NCI-H1105 (cell line): ENCODE measurements at regions not wholly inside any gene's neighbourhood (a gene's known extent, or its start where the extent isn't known, plus 50 kb on each side); places are given as distances from the start of the nearest gene placed in this dataset.
"Not testable (repeated sequence)": the region's sequence is repeated elsewhere in the genome, so short reads cannot be mapped to it uniquely, and the experiment has no call there.

ENCODE experiments used
- DNase-seq: peaks from one replicate; lab custom pipeline; 2025; lab: John Stamatoyannopoulos, UW

DNA sequence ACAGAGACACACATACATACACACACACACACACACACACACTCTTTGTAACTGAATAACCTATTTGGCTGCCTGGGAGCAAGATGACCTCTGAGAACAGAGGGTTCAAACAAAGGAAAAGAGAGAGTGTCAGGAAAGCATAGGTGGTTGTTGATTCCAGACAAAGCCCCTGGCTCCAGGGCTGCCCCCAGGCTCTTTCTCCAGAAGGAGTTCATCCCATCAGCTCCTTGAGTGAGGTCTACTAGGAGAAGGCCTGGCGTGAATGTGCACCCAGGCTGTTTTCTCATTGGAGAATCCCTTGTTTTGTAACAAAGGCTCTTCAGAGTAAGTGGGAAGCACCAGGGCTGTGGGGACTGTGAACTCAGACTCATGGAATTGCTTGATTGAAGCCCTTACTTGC, 151.9 kb downstream of the EMP1 start:
- no peak for DNase-seq

DNA sequence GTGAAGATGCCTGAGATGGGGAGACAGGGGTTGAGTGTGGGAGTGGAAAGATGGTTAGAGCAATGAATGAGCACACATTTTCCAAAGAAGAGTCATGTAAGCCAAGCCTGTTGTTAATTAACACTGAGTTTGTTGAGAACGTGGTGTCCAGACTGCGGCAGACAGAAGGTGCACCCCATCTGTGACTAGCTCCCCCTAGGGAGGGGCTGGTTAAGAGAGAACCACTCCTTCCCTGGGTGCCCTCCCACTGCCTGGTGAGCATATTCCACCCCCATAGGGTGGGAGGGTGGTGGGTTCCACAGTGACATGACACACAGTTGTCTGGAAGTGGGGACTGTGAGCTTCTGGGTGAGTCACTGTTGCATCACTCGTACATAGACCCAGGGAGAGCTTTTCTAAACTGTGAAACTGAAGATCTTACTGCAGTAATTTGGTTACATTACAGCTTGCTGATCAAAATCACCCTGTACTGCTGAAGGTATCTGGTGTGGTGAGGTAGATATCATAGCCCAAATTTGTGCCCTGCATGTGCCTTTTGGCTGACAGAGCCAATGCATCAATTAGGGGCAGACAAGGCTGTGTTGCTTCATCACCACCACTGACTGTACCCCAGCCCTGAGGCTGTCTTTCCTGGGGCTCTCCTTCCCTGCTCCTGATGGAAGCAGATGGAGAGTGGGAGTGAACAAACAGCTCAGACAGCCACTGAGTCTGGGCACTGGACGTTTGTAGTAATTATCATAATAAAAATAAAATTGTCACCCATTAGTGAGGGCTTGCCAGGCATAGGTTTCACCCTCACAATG, 150.9 kb downstream of the EMP1 start:
- DNase-seq = no peak

DNA sequence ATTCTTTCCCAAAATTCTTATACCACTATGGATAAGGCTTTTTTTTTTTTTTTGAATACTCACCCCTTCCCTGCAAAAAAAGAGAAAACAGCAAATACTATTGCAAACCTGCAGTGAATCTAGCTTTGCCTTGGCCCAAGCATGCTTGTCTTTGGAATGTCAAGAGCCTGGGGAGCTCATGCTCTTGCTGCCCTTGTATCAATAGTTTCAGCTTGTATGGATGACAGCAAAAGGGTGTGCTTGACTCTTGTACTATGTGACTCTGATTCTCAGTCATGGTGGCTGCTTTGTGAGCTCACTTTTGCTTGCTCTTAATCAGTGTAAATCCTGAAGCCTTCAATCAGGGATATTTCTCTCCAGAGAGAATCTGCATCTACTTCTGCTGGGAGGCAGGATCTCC, 149.2 kb downstream of the EMP1 start:
- no peak for DNase-seq

DNA sequence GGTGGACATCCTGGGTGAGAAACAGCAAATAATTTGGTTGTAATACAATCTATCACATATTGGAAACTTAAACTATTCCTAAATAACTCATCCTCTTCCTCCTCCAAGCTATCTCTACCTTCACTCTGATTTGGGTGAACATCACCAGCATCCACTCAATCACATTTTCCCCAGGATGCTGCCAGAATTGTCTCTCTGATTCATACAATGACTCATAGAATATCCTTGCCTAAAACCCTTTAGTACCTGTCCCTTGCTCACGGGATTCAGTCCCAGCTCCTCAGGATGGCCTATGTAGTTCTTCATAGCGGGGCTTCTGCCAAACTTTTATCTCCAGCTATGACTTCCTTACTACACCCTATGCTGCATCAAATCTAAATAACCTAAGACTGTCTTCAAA, 146.8 kb downstream of the EMP1 start:
- DNase-seq = no peak

DNA sequence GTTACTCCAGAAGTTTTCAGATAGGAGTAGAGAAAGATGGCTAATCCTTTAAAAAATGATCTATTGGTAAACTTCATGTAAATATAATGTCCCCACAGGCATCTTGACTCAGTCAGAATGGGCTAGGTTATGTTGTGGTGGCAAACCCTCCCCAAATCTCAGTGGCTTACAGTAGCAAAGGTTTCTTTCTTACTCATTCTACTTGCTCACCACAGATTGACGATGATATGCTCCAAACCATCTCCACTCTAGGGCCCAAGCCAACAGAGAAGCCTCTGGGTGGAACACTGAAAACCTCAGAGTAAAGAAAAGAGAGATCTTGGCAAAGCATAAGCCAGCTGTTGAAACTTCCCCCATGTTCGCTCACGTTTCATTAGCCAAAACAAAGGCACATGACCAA, 146.4 kb downstream of the EMP1 start:
- DNase-seq = no peak

DNA sequence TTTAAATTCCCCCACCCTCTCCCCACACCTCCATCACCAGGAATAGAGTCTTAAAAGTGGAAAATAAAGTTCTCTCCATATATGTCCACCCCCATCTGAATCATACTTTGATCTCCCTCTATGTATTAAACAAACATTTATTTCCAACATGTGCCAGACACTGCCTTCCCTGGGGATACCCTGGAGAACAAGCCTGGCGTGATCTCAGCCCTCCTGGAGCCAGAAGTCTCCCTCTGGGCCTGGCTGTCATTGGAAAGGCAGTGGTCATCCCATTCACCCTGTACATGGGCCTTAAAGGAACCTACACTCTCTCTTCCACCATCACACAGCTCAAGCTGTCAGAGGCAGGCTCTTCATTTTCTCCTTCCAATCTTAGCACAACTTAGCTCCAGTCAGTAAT, 143.6 kb downstream of the EMP1 start:
- no peak for DNase-seq

DNA sequence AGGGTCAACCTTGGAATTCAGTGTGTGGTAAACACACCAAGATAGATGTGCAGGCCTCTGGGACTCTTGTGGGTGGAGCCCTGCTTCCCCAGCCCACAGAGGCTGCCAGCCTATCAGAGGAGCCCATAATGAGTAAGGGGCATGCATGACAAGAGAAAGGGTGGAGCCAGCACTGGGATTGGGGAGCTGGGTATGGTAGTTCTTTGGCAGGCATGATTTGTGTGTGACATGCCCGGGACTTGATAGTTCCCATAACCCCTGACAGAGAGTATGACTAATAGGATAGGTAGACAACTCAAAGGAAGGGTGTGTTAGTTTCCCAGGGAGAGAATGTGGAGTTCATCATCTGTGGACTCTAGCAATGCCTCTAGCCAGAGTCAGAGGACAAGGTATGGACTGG, 143.0 kb downstream of the EMP1 start:
- DNase-seq = no peak

DNA sequence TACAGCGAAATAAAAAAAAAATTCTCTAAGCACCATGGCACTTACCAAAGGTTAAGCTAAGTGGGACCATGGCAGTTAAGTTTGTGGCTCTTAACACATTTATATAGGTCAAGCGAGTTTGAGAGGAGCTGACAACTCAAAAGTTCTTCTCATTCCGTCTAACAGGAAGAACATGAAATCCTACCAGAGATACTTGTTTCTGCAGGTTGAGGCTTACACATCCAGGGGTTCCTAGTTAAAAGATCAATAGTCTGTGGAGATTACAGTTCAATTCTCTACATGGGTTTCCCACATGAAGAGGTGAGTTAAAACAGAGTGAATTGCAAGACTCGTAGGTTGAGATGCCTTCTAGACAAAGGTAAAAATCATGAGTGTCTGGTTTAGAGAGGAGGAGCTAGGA, 142.6 kb downstream of the EMP1 start:
- DNase-seq = no peak

DNA sequence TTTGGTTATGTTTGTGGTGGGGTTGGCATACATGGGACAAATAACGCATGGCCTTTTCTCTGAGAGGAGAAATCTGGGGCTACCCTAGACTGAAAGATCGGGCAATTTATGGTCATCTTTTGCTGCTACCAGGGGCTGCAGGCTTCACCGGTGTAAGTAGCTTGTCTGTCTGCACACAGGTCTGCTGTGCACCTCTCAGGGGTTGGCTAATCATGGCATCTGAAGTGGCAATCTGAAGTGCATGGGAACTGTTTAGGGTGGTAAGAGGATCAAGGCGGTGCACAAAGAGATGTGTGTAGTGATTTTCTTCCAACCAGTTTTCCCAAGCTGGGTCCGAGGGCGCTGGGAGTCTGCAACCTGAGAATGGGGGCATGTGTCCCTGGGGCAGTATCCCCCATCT, 141.3 kb downstream of the EMP1 start:
- DNase-seq = no peak

DNA sequence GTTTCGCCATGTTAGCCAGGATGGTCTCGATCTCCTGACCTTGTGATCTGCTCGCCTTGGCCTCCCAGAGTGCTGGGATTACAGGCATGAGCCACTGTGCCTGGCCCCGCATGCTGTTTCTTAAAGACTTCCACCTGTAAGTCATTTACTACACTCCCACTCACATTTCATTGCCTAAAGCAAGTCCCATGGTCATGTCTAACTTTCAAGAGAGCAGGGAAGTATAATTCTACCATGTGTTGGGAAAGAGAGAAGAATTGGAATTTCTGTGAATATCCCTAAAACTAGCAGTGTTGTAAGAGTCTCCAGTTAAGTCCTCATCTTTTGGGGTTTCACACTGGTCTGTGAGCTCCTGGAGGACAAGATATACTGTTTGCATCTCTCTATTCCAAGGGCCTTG, 139.7 kb downstream of the EMP1 start:
- DNase-seq = no peak

DNA sequence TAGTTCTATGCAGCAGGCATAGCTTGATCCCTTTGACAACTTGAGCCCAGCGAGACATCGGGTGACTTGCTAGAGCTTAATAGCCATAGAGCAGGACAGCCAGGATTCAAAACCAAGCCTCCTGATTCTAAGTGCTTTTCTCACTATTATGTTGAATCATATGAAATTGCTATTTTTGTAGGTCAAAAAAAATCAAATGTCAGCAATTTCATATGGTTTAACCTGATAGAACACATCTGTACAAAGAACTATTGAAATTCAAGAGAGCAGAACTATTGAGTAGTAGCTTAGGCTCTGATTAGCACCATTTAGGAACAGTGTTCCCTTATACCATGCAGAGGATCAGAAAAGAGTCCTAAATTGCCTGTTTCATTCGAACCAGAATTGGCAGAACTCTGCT, 132.0 kb downstream of the EMP1 start:
- no peak for DNase-seq

DNA sequence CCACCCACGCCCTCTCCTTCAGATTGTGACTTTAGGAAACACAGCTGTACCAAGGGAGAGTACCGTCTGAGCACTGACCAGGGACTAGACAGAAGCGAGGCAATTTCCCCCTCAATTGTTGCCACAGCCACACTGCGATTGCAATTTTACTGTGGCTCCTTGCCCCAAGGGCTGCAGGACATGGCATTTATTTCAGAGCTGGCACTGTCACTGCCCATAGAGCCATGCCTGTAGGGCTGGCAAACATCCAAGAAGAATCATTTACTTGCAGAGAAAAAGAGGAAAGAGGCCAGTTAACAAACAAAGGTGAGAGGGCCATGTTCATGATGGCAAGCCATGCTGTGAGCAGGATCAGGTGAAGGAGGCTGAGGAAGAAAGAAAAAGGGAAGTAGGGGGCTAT, 129.6 kb downstream of the EMP1 start:
- peak; percentile 50 for DNase-seq

DNA sequence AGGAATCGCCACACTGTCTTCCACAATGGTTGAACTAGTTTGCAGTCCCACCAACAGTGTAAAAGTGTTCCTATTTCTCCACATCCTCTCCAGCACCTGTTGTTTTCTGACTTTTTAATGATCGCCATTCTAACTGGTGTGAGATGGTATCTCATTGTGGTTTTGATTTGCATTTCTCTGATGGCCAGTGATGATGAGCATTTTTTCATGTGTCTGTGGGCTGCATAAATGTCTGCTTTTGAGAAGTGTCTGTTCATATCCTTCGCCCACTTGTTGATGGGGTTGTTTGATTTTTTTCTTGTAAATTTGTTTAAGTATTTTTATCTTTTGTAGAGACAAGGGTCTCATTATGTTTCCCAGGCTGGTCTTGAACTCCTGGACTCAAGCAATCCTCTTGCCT, 128.5 kb downstream of the EMP1 start:
- DNase-seq = not testable (repeated sequence)

DNA sequence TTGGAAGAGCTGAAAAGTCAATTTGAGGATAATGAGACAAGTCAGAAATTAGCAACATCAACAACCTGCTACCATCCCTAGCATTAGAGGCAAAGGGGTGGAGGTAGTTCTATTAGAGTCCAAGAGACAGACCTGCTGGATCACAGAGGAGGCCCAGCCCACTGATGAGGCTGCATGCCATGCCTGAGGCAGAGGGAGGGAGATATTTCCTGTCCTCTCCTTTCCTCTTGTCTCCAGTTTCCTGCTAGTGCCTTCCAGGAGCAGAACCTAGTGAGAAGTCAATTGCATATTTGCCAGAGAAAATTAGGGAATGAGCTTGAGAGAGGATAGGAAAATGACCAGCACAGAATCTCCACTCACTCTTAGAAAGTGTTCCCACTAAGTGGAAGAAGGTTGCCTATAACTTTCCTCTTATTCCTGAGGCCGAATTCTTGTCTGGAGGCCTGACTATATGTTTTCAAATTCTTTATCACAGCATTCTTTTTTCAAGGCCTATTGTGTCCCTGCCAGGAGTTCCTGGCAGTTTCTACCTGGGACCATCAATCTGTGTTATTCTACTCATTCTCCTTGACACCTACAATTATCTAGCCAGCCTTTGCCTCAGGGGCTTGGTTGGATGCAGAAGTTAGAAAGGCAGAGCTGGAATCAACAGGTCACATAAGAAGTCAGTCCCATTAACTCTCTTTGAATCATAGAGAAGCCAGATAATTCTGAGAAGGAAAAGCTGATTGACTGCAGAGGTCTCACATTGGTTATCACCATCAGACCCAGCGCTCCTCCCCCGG, 121.9 kb downstream of the EMP1 start:
- no peak for DNase-seq

DNA sequence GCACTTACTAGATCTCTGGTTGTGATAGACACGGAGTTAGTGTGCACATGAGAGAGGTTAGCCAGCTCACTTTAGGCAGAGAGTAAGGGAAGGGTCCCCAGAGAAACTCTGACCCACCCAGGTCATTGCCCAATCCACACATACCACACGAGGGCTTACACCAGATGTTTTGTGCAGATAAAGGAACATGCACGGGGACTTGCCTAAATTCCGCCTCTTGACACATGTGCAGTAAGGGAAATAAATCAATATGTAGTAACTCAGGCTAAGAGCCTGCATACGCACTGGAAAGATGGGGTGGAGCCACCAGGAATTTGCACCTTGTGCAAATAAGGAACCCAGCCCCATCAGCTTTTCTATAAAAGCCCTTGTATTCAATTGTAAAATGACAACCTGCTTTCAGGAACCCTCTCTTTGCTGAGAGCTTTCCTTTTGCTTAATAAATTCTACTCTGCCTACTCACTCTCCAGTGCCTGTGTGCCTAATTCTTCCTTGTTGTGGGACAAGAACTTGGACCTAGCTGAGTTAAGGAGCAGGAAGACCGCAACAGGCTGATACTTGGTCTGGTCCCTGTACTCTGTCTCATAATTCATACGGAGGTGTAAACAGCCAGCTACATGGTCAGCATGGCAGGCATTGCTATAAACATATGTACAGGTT, 120.2 kb downstream of the EMP1 start:
- DNase-seq = no peak

DNA sequence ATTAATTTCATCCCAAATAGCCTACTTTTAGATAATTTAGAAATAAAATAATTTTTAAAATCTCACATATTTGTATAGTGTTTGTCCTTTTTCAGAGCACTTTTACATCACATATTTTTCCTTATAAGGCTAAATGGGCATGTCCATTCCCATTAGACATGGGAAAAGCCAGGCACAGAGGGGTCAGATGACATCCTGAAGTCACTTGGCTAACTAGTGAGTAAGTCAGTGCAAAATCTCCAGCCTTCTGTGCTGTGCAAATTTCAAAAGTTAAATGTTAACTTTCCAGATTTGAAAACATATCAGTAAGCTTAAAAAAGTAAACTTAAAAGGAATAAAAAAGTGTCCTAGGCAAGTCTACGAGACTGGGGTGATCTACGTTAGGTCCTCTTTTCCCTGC, 117.4 kb downstream of the EMP1 start:
- no peak for DNase-seq

DNA sequence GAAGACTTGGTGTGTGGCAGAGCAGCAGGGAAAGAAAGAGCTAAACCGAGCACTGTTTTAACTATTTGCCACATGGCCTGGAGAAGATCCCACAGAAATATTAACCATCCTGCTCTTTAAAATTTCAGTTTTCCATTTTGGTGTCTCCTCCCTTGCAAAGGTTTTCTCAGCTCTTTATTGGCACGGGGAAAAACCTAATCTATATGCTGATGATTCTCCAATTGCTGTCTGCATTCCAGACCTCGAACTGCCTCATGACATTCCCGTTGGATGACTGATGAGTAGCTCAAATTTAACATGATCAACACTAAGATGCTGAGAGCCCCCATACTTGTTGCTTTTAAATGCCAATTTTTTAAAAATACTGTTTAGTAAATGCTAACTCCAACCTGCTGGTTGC, 115.0 kb downstream of the EMP1 start:
- DNase-seq = no peak

DNA sequence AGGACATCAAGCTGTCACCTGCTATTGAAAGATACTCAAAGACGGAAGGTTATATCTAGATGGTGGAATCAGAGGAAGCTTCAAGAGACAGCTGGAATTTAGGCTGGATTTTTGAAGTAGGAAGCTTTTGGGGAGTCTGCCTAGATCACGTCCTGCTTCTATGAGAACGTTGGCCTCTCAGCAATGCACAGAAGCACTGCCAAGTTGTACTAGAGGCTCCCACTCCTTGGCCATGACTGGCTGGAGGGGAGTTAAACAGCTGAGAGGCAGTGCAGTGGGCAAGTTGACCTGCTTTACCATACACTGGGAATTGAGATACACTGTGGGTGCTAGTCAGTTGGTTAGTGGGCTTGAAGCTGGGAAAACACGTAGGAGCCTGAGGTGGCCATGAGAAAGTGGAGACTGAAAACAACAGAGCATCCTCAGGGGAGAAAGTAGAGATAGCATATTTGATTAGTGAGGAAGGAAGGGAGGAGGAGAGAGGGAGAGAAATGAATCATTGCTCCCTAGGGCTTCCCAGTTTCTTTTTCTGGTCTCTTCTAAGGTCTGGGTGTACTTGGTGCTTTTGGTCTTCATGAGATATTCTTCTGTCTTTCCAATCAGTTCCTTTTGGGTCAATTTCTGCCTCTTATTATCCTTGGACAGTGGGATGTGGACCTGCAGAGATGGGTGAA, 110.8 kb downstream of the EMP1 start:
- no peak for DNase-seq

DNA sequence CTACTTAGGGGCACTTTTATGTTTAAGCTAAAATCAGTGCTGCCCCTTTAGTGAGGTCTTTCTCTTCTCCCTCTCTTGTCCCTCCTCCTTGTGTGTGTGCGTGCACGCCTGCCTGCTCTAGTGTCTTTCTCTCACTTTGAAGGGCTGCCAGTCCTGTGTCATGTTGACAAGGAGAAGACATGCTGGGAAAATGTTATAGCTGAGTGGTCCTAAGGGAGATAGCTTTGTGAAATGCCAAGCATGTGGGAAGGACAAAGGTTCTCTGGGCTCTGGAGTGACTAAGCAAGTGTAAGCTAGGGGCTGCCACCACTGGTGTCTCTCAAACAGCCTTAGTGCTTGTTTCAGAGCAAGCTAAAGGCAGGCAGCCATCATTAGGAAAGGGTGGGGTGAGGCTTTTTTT, 108.4 kb downstream of the EMP1 start:
- DNase-seq = no peak

DNA sequence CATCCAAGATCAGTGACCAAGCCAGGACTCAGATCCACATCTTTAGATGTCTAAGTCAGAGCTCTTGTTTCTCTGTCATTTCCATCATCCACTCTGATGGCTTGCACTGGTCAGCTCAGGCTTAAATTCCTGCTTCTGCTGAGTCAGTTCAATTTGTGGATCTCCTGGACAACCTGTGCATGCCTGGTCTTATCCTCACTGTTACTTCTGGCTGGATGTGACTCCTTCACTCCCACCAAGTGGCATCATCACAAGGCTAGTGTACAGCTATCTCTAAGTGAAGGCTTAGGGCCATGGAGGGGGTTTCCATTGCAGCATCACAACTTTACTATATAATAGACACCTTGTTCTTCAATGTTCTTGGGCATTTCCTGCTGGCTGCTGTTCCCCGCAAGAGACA, 102.9 kb downstream of the EMP1 start:
- DNase-seq = no peak

DNA sequence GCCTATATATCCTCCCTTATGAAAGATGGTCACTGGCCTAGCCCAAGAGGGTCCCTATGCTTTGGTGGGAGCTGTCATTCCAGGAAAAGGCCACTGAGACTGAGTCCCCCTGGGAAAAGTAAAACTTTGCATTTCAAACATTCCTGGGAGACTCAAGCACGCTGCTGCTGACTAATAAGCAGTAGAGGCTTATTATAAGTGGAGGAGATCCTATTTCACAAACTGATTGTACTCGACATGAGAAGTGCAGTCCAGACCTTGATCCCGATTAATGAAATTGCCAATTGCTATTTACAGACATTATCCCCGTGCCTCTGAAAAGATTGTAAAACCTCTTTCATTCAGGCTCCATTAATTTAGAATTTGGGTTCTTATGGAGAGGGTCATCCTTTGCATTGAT, 96.6 kb downstream of the EMP1 start:
- DNase-seq = no peak

DNA sequence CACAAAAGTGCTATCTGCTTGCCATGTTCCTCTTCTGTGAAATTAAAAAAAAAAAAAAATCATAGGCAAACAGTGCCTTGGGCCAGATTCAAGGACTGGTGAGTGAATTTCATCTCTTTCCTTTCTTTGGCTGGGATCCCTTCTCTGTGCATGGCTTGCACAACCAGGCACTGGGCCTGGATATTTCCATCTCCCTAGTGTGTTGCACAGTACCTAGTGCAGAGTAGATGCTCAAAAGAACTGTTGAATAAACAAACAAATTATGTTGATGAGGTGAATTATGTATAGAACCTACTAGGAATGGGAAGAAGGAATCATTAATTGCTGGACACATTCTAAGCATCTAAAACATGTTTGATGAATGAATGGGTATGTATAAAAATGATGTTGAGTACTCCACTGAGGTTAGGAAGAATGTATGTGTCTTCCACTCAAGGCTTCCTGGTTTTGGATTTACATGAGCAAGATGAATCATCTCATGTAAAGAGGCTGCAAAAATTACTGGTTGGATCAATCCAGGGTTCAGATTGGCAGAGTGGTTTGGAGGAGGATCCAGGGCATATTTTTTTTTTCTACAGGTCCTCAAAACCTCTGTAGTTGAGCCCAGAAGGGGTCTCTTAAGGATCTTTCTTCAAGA, 93.2 kb downstream of the EMP1 start:
- no peak for DNase-seq
